T-helper 1 cell (primary cell): ENCODE measurements at regions not wholly inside any gene's neighbourhood (a gene's known extent, or its start where the extent isn't known, plus 50 kb on each side); places are given as distances from the start of the nearest gene placed in this dataset.

ENCODE experiments used
- DNase-seq, 5 donors: peaks; one replicate each; pipeline ENCODE4 v3.0.0-alpha.2; 2012 to 2020

DNA sequence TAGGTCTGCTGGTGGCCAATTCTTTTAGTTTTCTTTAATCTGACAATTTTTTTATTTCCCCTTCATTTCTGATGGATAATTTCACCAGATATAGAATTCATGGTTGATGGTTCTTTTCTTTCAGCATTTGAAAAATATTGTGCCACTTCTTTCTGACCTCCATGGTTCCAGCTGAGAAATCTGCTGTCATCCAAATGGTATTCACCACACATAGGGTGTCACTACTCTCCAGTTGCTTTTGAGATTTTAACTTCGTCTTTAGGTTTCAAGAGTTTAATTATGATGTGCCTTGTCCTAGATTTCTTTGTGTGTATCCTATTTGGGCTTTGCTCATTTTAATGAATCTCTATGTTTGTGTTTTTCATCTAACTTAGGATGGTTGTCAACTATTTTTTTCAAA, 488.6 kb upstream of the HS6ST1 start:
- DNase-seq: no peak

DNA sequence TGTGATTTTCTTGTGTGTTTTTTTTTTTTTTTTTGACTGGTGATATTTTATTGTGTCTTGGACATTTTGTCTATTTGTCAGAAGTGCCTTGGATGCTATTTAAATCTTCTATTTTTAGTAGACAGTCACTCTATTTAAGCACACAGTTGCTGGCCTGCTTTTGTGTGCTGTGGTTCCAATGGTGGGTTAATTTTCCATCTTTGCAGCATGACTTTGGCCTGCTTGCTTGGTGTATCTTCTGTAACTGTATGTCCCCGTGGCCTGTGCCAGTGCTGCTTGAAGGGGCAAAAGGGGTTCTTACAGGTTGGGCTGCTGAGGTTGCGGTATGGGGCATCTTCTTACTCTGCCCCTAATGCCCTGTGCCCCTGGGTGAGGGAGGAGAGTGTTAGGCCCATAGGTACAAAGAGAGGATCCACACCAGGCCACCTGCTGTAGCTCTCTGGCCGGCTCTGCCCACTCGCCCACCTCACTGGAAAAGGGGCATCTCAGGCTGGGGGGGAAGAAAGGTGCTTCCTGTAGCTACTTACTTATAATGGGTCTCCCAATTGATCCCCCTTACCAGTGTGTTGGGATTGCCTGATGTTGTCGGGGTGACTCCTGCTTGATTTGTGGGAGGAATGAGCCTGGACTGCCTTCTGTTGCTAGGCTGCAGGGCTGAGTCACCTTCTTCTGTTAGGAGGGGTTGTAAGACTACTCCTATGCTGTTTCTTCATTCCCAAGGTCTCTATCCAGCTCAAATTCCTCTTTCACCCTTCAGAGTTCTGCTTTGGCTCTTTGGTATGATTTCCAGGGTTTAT, 490.0 kb upstream of the HS6ST1 start:
- DNase-seq: no peak

DNA sequence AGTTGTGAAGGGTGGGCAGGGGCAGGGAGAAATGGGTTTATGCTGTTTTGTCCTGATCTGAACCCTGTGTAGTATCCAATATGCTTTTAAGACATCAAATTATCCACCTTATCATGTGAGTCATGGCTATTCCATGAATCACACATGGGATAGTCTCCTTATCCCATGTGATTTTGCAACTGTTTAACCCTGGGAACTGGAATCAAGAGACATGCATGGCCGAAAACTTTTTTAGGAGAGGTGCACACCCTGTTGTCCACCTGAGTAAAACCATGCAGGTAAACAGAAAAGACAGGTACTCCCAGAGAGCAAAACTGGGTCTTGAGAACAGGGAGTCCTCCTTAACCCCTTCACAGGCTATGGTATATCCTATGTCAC, 490.6 kb upstream of the HS6ST1 start:
- no peak for DNase-seq

DNA sequence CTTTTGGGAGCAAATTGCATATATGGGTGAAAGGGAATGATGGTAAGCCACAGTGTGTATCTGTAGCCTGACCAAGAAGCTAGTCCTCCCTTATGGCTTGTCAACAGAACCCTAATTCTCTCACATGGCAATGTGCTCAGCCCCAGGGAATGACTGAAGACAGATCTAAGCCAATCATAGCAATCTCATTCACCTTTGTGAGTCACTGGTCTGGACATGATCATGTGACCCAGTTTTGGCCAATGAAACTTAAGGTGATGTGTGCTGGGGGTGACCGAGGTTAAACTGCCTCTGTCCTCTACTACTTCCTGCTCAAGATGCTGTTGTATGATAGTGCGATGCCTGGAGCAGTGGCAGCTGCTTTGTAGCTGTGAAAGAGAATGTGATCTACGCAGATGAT, 491.2 kb upstream of the HS6ST1 start:
- no peak for DNase-seq

DNA sequence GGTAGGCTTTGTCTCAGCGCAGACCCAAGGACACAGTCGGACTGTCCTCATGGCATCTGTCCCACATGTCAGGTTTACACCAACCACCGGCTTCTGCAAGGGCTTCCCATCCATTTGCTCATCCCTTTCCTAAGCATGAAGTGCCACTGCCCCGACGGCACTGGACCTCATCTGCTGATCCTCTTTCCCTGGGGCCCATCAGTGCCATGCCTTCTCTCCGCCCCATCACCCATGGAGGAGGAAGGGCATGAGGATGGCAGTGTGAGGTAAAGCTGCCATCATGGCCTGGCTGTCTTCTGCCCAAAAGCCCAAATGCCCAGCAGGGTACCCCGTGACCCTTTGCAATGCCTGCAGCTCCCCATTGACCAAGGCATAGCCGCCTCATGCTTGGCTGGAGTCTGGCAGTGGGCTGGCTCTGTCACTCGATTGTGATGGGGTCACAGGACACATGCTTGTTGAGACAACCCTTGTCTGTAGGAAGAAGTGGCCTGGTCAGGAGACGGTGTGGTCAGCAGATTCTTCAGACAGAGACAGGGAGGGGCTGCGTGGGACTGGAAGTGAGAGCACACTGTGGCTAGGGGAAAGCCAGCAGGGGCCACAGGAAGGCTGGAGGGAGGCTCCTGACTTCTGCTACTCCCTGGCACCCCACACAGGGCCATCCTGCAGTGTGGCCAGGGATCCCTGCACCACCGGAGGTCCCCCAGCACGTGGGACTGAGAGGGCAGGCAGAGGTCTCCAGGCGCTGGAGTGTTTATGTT, 493.7 kb upstream of the HS6ST1 start:
- no peak for DNase-seq

DNA sequence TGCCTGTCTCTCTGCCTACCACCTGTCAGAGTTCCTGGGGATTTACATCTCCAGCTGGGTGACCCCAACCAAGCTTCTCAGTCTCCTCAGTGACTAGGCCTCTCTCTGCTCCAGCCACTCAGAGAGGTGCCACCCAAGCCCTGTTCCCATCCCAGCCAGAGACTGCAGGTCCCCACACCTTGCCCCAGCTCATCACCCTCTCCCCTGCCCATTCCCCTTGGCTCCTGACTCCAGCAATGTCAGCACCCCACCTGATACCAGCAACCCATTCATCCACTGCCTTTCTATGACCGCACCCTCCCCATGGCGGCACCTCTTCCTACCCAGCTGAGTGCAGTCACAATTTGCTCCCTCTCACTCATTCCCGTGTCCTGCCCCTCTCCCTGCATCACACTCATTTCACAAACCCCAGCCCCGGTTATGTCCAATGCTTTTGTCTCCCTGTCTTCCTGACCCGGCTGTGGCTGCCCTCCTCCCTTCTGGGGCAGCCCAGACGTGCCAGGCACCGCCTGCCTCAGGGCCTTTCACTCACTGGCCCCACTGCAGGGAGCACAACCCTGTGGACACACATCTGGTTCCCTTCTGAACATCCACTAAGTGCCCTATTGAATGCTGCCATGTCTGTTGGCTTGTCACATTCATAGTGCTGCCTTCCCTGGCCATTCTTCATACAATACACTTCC, 494.8 kb upstream of the HS6ST1 start:
- no peak for DNase-seq

DNA sequence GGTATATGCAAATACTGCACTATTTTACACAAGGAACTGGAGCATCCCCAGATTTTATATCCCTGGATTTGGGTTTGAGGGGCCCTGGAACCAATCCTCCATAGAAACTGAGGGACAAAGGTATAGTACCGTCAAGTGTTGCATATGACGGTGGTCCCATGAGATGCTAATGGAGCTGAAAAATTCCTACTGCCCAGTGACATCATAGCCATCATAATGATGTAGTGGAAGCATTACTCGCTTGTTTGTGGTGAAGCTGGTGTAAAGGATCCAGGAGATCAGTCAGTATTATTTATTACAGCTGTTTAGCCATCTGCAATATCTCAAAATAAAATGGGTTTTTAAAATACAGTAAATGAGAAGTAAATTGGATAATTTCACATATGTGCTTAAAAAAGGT, 496.6 kb upstream of the HS6ST1 start:
- no peak for DNase-seq

DNA sequence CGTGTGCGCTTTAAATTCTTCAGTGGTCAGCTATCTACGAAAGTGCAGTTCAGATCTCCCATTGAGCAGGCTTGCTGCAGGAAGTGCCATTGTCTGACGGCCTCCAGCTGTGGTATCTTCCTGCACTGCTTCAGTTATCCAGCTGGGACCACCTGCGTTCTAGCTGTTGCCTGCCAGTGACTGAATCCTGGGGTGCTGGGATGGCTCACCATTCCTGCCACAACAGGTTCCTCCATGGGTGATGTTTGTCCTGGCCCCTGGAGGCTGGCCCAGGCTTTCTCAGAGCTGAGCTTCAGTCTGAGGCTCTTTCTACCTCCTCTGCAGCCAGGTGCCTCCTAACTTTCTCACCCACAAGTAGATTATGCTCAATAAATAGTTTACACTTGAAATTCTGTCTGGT, 498.5 kb upstream of the HS6ST1 start:
- DNase-seq: no peak

DNA sequence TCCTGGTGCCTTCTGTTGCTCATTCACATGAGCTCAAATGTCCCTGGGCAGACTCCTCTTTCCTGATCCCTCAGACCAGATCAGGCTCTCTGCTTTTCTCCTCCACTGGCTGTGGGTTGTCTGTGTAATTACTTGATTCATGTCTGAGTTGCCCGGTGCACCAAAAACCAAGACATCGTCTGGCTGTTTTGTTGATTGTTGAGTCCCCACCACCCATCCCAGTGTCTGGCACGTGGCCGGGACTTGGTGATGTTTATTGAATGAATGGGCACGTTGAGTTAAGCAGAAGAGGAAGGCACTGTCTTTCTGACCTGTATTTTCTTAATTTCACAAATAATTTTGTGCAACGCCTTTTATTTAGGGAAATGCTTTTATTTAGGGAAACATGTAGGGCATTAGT, 499.1 kb upstream of the HS6ST1 start:
- no peak for DNase-seq

DNA sequence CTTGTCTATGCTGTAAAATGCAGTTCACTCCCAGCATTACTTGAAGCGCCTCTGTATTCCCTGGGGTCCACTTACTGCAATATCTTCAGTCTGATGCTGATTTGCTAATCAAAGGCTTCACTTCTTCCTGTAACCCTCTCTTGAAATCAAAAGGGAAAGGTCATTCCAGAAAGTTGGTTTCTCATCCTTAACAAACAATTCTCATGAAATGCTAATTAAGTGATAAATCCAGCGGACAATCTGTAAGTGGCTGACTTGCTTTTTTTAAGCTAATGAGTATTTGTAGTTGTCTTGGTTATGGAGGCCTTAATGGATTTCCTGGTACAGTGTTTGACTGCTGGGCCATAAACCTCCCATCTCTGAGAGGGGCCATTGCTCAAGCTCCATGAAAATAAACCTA, 499.6 kb upstream of the HS6ST1 start:
- no peak for DNase-seq

DNA sequence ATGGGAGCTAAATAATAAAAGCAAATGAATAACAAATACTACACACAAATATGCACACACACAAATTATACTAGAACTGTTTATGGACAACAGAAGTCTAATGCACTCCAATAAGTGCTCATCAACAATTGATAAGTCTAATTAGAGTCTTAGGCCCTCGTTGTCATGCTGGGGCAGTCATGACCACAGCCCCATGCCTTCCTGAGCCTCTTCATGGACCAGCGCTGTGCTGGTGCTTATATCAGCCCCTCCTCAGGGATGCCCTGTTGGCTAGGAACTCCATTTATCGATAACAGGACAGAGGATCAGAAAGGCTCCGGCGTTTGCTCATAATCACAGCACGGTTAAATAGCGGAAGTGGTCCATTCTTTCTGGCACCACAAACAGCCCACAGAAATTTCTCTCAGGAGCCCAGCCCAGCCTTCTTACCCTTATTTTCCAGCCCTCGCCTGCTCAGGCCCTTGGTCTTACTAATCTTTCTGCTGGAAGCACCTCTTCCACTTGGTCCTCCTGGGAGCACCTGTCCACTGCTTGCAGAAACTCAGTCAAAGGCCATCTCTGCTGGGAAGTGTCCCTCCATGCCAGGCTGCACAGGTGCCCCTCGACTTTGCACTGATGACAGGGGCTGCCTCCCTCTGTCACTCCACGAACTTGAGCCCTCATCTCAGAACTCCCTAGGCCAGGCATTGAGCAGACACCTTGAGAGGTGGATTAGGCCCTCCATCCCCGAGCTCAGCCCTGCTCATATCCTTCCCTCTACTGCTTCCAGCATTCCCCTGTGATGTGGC, 500.2 kb upstream of the HS6ST1 start:
- no peak for DNase-seq

DNA sequence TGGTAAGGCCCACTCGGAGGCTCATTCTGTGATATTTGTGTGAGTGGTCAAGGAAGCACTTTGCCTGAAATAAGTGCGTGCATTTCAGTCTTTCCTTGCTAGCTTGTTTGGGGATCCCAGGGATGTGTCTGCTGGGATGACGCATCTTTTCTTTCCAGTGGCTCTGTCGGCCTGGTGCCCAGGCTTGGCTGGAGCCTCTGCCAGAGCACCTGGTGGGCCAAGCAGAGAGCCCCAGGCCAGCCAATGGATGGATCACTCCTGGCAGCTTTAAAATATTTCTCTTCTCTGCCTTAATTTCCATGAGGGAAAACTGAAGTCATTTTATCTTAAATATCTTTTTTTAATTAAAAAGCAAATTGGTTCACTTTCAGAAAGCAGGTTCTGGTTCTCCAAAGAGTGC, 501.8 kb upstream of the HS6ST1 start:
- no peak for DNase-seq

DNA sequence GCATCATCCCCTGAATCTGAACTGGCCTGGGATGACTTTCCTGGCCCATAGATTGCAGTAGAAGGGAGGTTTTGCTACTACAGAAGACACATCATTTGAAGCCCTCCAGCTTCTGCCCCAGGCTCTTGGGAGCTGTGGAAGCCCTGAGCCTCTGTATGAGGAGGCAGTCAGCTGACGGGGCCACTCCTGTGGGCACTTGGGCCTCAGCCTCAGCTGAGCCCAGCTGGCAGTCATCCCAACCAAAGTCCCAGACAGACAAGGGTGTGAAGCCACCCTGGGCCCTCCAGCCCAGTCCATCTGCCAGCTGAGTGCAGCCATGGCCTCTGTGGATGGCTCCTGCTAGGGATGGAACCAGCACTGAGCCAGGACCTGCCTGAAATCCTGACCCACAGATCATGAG, 502.3 kb upstream of the HS6ST1 start:
- DNase-seq: no peak

DNA sequence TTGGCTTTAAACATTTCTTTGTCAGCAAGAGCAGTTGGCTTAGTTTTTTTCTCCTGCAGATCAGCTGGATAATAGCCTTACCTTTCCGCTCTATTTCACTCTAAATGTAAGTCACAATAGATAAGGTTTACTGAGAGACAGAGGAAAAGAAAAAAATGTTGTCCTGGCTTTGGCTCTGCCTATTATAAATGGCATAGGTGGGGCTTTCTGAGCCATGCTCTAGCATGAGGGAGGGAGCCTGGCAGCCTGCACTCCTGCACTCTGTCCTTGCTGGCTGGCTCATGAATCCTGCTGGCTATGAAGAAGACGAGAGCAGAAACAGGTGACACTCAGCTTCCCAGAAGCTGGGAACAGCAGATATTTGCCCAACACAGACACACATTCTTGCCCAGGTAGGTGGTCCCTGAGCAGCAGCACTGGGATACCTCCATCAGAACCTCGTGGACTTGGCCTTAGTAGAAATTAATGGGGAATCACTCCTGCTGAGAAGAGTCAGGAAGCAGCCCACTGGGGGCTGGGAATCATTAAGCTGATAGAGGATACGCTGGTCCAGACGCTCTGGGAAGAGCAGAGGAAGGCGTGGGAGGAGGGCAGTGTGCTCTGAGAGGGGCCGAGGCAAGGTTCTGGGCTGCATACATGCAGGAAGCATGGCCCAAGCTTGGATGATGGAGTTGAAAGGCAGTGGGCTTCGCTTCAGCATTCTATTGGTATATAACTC, 514.4 kb upstream of the HS6ST1 start:
- DNase-seq: no peak

DNA sequence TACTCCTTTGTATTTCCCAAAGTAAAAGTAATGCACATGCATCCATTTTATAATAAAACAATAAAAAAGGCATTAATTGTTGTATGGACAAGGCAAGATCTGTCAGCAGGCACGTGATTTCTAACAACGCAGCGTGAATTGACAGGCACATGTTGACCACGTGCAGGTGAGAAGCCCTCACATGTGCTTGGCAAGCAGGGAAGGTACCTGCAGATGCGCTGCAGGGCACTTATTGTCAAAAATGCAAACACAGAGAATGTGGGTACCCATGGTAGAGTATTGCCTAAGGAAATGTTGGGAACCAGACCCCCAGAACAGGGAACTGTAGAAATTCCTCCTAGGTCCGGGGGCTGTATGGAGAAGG, 515.0 kb upstream of the HS6ST1 start:
- no peak for DNase-seq

DNA sequence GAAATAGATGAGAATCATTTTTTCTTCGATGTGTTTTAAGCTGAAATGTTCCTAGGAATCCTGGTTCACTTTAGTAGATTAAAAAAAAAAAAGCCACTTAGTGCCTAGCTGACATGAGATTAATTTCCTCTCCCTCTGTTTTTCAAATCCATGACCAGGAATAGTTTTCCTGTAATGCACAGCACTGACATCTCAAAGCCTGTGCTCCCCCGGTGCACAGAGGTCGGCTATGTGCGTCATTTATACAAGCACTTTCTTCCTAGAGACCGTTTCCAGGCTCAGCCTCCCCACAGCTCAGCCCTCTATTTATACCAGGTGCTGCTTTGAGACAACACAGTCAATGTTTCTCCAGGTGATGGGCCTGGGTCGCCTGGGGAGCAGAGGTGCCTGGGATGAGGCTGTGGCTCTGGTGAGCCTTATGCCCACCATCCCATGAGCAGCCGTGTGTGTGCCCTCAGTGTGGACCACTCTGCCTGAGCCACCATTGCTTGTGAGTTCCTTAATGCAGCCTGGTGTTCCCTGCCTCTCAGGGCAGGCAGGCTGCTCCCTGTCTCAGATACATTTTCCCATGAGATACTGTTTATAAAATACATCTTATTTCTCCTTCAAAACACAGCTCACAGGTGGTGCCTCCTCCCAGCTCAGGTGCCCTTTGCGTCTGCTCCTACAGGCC, 515.7 kb upstream of the HS6ST1 start:
- no peak for DNase-seq

DNA sequence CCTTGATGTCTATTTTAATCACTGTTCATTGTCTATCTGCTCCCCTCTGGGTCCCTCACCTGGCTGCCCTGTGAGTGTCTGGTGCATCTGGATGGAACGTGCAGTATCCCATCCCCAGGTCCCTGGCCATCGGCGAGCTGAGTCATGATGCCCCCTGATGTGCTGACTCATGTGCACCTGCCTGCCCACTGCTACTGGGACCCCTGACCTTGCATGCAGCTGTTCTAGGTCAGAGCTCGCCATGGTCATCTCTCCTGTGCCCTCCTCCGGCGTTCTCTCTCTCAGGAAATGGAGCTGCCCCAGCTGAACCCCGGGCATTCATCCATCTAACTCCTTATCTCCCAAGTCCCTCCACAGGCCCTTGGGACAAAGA, 516.2 kb upstream of the HS6ST1 start:
- DNase-seq: no peak

DNA sequence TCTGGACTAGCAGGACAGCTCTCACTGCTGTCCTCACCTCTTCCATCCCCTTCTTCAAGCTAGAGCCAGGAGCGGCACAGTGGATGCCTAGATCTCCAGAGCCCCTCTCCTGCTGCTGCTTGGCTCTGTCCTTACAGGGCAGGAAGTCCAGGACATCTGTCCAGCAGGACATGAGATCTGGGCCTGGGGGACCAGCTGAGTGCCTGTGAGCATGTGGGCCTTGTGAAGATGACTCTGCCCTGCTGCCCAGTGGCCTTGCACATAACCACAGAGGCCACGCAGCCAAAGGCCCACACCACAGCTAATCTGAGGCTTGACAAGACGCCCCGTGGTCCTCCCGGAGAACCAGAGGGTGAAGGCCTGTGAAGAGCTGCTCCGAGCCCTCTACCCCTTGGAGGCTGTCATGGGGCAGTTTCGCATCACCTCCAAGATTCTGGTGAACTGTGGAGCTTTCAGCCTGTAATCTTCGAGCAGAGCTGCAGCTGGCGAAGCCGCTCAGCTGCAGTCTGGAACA, 516.7 kb upstream of the HS6ST1 start:
- DNase-seq: no peak

DNA sequence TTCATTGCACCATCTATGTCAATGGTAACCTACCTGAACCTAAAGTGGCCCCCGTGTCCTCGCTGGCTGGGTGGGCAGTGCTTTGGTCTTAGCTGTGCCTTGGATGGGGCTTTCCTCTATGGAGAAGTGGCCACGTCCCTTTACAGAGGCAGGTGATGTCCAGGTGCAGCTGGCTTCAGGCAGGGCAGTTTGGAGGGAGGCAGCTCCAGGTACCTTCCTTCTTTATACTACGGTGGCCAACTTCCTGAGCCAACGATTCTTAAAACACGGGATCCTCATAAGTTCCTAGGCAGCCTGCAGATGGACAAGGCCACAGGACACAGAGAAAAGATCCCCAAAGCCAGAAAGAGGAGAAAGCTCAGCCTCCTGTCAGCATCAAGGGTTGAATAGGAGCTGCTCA, 517.3 kb upstream of the HS6ST1 start:
- DNase-seq: no peak

DNA sequence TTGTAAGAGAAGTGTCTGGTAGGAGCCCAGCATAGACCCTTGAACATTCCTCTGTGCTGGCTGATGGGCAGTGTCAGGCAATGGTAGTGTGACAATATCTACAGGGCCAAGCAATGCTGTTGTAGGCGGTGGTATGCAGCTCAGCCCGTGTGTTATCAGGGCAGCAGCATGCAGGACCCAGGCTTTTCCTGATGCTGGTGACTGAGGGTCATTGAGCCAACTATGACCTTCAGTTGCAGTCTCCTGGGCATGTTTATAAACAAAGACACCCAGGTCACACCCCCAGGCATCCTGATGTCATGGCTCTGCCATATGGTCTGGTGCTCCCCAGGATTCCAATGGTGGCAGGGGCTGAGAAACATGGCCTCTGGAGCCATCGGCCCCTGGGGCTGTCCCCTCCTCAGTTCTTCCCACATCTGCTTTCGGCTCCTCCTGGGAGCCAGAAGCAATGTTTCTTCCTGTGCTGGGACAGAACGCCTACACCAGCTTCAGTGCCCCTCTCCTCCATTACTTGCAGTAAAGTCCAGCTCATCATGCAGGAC, 518.0 kb upstream of the HS6ST1 start:
- no peak for DNase-seq

DNA sequence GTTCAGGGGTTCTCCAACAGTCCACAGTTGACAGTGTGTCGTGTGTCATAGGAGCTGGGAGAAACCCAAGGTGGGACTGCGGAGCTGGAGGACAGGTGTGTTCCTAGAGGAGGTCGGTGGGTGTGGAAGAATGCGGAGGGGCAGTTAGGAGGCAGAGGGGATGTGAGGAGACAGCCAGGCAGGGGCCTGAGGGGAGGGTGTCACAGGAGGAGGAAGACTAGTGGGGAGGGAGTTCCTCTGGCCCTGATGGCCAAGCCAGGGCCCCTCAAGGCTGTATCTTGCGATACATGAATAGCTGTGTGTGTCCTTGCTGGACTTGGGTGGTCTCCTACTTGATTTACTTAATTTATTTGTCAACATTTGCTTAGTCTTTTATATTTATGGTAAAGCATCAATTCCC, 519.6 kb upstream of the HS6ST1 start:
- no peak for DNase-seq

DNA sequence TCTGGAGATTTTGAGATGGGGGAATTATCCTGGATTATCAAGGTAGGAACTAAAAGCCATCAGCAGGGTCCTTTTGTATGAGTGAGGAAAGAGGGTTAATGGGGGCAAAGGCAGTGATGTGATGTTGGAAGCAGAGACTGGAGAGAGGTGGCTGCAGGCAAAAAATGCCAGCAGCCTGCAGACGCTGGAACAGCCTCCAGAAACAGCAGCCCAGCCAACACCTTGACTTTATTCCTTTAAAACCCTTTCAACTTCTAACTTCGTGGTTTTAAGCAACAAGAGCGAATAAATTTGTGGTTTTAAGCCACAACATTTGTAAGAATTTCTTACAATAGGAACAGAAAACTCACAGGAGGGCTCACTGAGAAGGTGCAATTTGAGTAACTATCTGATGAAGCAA, 523.1 kb upstream of the HS6ST1 start:
- no peak for DNase-seq
